ENCODE measurements at regions not wholly inside any gene's neighbourhood (a gene's known extent, or its start where the extent isn't known, plus 50 kb on each side); places are given as distances from the start of the nearest gene placed in this dataset.
"Not testable (repeated sequence)": the region's sequence is repeated elsewhere in the genome, so short reads cannot be mapped to it uniquely, and the experiment has no call there.

- TF ChIP-seq ZNF841 (CRISPR knock-in tag; IDR thresholded peaks at IDR 0.05; ENCODE audit: borderline replicate concordance); ZNF225 (CRISPR knock-in tag; IDR thresholded peaks at IDR 0.05); FIP1L1 (IDR thresholded peaks at IDR 0.05; ENCODE audit: borderline replicate concordance, insufficient read depth, low read depth, low read length); CREB1 (IDR thresholded peaks at IDR 0.05); CREB1 (CRISPR knock-in tag; IDR thresholded peaks at IDR 0.05); ATF1 (CRISPR knock-in tag; IDR thresholded peaks at IDR 0.05): not testable (repeated sequence)
- TF ChIP-seq, protein P1, sequence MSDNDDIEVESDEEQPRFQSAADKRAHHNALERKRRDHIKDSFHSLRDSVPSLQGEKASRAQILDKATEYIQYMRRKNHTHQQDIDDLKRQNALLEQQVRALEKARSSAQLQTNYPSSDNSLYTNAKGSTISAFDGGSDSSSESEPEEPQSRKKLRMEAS (IDR thresholded peaks at IDR 0.05), result not testable (repeated sequence)
- TF ChIP-seq, protein P2, sequence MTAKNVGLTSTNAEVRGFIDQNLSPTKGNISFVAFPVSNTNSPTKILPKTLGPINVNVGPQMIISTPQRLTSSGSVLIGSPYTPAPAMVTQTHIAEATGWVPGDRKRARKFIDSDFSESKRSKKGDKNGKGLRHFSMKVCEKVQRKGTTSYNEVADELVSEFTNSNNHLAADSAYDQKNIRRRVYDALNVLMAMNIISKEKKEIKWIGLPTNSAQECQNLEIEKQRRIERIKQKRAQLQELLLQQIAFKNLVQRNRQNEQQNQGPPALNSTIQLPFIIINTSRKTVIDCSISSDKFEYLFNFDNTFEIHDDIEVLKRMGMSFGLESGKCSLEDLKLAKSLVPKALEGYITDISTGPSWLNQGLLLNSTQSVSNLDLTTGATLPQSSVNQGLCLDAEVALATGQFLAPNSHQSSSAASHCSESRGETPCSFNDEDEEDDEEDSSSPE (CRISPR knock-in tag; IDR thresholded peaks at IDR 0.05), result not testable (repeated sequence)
Observed at GRCh38 chr6:88390998-88391397, 224.9 kb upstream of the CNR1 start.
